SKM-1 (cell line): ENCODE measurements at regions not wholly inside any gene's neighbourhood (a gene's known extent, or its start where the extent isn't known, plus 50 kb on each side); places are given as distances from the start of the nearest gene placed in this dataset.

Source experiments
- DNase-seq: peaks from one replicate; lab custom pipeline; 2025; ENCODE audit not compliant: unreplicated experiment; lab: John Stamatoyannopoulos, UW

DNA sequence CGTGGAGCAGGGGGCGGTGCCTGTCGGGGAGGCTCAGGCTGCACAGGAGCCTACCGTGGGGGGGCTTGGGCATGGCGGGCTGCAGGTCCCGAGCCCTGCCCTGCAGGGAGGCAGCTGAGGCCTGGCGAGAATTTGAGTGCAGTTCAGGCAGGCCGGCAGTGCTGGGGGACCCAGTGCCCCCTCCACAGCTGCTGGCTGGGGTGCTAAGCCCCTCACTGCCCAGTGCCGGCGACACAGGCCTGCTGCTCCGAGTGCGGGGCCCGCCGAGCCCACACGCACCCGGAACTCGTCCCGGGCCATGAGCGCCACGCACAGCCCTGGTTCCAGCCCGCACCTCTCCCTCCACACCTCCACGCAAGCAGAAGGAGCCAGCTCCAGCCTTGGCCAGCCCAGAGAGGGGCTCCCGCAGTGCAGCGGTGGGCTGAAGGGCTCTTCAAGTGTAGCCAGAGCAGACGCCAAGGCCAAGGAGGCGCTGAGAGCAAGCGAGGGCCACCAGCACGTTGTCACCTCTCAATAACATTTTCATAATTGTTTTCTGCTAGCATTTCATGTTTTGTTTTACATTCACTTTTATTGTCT lies 1378.9 kb upstream of the CELF4 start:
- DNase-seq = no peak

DNA sequence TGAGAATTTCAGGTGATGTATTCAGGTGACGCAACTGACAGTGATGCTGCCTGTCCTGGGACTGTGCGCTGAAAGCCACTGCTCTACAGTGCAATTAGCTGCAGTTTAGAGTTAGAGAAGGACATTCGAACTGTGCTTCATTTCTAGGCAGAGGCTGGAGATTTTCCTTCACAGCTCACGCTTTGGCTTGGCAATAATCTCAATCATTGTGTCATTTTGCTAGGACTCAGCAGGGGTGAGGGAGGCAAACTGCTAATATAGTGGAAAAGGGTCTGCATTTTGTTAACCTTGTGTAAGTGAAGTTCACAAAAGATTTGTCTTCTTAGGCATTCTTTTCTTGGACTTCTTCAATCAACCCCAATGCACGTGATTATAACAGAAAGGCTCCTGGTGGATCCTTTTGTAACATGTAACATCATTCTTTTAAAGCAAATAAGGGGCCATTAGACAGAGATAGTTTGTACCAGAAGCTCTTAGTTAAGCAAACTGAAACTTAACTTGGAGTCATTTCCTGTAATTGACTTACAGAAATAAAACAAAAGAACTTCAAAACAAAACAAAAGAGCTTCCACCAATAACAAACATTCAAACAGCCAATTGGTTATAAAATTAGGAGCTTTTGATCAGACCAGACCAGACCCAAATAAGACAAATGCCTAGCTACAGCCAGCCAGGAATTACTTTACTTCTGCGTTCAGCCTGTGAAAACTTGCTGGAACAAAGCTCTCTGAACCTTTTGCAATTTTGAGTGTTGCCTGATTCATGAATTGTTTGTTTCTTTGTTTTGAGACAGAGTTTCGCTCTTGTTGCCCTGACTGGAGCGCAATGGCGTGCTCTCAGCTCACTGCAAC lies 1376.3 kb upstream of the CELF4 start:
- DNase-seq = no peak

DNA sequence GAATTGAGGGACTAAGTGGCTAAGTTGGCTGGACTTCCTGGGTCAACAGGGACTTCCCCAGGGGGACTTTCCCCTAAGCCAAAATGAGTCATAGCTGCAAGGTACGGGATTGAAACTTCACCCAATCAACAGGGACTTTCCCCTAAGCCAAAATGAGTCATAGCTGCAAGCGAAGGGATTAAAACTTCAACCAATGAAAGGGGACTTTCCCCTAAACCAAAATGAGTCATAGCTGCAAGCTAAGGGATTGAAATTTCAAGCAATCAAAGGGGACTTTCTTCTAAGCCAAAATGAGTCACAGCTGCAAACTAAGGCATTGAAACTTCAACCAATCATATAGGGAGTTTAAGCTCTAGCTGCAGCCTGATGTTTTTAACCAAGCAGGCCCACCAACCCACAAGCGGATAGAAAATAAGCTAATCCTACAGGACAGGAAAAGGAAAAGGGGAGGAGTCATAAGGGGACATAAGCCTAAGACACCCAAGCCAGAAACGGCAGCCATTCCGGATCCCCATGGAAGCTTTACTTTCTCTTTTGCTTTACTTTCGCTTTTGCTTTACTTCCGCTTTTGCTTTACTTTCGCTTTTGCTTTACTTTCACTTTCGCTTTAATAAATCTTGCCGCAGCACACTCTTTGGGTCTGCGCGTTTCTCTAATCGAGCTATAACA lies 1375.4 kb upstream of the CELF4 start:
- no peak for DNase-seq

GRCh38 chr18:38940475-38940862 lies 1374.9 kb upstream of the CELF4 start:
- no peak for DNase-seq

DNA sequence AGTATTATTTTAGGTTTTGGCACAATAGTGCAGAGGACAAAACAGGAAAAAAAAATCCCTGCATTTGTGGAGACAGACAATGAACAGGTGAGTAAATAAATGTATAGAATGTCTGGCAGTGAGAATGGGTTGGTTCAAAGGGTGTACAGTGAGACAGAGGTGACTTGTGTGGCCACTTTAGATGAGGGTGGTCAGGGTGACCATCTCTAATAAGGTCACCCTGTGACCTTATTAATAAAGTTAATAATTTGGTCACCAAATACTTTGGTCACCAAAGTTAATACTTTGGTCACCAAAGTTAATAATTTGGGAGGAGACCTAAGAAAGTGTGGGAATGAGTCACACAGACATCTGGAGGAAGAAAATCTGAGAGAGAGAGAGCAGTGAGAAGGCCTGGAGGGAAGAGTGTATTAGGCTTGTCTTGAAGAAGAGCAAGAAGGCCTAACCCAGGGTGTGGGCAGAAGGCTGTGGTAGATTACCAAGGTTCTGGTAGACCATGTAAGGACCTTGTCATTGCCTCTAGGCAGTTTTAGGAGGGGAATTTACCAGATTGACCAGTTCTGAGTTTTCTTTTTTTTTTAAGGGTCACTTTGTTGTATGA lies 1368.4 kb upstream of the CELF4 start:
- no peak for DNase-seq

- DNase-seq = no peak
These were observed 1367.7 kb upstream of the CELF4 start for GRCh38 chr18:38933322-38933721.

GRCh38 chr18:38932752-38933151 lies 1367.2 kb upstream of the CELF4 start:
- no peak for DNase-seq

DNA sequence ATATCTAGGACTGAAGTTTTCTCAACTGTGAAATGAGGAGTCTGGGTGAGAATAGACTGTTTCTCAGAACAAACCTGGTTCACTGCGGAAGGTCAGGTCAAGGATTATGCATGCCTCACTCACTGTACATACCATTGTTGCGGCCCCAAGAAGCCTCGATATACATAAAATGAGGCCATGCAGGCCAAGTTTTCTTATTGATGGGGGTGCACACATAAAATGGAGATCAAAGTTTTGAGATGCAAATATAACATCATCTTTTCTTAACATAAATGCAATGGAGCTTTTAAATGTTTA lies 1366.1 kb upstream of the CELF4 start:
- DNase-seq = no peak

- no peak for DNase-seq
These were observed 1365.5 kb upstream of the CELF4 start for GRCh38 chr18:38930881-38931753.

DNA sequence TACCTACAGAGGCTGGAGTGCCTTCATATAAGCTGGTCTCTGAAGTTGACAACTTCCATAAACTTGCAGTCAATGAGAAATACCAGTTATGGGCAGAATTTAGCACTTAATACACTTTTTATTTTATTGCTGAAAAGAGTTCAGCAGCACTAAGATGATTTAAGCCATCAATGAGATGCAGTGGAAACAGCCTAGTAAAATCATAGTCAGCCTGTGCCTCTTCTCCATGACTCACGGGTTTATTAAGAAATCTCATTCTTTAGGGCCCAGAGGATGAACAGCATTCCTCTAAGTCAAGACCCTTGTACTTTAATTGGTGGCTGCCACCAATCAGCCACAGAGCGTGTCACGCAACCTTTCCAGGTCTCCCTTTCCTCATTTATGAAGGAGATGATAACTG lies 1357.9 kb upstream of the CELF4 start:
- no peak for DNase-seq

DNA sequence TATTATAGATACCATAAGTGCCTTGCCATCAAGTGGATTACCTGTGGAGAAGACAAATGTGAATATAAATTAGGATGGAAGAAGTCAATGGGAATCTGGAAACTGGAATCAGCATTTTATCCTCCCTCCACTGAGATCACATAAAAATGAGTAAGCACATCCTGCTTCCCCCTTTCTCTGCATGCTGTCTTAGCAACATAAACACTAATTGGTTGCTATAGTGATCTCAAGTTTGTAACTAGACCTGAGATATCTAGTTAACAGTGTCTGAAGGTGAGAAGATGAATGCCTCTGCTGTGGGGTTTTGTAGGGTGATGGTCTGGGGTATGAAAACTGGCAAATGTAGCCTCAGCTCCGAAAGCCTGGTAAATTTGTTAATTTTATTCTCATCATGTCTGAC lies 1357.5 kb upstream of the CELF4 start:
- DNase-seq = no peak

DNA sequence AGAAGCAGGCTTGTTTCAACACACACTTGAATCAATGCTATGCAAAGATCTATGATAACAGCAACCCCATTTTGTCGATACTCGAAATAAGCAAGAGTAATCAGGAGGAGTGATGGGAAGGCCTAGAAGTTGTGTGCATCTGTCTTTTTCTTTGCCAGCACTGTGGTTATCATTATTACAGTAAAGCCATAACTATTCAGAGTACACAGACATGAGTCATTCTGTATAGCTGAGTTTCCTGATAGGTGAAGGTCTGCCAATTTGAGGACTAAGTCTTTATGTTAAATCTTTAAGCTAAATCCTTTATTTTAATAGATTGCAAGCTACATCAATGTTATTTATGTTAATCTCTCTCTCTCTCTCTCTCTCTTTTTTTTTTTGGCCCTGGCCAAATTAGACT lies 1344.4 kb upstream of the CELF4 start:
- DNase-seq = no peak

DNA sequence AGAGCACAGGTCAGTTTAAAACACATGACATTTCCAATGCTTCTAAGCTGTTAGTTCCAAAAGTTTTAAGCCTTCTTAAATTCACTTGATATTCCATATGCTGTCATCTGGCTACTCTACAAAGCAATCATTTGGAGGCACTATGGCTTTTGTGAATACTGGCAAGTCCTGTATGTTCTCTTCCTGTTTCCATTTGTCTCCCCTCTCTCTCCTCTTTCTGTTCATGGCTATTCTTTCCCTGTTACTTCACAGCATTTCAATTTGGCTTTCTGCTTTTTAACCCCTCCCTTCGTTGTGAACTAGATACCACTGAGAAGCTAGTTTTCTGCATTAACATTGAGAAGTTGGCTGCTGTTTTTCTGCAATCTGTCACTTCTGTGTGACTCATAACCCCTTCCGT lies 1337.2 kb upstream of the CELF4 start:
- DNase-seq = no peak

DNA sequence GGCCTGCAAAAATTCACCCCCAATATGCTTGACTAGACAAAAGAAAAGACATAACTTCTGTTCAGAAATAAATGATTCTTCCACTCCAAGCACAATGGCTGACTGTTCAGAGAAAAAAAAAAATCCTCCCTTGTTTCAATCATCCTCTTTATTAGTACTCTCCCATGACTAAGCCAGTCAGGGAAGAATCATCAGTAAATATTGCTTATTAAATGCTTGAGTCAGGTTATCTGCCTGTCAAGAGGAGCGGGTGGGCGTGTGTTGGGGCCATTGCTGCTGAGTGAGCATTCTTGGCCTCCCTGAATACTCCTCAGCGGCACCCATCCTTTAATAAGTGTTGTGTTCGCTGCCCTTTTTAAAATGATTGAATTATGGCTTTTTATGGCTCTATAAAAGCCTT lies 1334.8 kb upstream of the CELF4 start:
- DNase-seq = no peak

DNA sequence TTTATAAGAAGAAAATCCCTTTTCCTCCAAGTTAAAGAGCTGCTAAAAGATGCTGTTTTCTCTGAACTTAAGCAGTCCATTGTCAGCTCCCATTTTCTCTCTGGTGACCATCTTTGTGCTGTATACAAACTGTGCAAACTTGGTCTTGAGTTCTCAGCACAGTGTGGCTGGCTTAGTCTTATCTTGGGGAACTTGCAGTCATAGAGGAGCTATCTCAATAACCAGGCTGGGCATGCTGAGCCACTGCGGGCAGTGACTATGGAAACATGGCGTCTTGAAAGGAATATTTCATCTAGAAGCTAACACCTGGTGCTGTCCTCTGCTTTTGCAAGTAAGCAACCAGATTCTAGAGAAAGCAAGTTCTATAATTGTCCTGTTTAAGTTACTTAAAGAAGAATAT lies 1334.4 kb upstream of the CELF4 start:
- DNase-seq = no peak

DNA sequence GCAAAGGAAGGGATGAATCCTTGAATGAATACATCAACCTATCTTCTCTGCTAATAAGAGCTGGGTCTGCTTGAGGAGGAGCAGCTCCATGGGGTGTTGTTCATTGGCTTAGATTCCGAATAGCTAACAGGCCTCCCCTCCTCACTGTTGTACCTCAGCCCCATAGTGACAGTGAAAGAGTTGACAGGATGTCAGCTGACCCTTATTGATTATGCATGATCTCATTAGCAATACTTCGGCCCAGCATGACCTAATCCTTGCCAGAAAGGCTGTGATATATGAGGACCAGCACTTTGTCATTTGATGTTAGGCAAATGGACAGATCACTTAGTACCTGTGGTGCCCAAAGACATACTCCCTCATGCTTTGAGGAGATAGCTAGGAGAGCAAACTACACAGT lies 1333.7 kb upstream of the CELF4 start:
- no peak for DNase-seq

DNA sequence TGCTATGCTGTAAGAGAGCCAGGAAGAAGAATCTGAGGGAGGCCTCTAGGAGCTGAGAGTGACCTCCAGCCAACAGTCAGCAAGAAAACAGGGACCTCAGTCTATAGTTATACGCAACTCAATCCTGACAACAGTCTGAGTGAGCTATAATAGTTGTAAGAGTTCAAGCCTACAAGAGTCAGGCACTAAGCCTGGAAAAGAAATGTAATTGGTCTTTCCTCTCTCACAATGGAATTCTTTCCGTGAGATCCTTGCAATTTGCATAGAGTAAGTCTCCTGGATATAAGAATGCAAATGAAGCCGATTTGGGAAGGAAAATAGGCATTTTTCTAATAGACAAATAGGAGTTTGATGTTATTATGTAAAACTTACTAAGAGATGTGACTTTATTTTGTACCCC lies 1332.6 kb upstream of the CELF4 start:
- no peak for DNase-seq

DNA sequence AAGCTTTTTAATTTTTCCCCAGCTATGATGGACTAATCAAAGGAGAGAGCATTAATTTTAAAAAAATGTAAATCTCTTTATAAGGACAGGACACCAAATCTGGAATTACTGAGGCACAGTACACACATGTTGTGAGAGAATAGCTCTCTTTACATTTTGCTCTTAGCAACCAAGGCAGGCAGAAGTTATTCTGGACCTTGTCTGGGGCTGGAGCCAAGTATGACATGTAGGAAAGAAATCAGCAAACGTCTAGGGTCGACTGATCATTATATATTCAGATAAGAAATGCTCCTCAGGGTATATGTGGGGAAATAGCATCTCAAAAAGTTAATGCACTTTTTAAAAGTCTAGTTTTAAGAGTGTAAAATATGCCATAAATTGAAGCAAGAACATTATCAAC lies 1330.0 kb upstream of the CELF4 start:
- no peak for DNase-seq

DNA sequence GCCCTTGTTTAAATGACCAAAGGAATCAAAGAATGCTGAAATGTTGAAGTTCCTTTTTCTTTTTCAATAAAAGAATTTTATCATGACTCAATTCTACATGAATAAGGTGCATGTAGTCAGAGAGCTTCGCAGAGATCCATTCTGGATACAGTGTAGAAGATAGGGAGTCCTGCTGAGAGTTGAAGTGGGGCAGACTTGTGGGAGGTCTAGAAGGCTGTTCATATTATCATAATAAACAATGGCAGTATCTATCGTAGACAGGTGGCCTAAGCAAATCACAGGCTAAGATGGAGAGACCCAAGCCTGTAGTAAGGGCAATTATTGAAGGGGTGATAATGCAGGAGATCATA lies 1322.0 kb upstream of the CELF4 start:
- DNase-seq = no peak

DNA sequence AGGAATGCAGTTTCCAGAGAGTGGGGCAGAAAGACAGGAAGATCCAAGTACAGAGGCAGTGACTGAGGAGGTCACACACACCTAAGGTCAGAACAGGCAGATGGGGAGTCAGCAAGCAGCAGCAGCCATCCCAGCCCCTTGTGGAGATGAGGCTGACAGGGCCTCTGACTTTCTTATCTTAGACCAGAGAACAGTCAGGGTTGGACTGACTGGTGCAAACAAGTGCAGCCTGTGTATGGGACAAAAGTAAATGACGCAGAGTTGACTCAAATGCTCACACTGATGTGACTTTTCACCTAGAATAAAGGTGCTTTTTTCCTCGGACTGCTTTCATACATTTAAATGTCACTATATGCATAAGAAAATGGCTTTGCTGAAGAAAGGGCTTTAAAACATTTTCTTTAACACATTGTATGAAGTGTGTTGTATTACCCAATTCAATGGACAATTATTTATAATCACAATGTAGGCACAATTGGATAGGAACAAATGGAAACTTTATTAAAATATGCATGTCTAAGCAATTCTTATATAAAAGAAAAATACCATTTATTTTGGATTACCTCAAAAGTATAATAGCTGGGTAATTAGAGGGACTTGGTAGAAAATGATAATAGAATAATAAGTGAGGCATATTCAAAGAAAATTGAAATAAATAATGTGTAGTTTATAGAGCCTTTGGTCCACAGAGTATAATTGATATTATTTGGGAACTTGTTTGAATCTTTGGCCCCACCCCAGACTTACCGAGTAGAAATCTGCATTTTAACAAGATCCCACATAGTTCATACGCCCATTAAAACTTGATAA lies 1321.5 kb upstream of the CELF4 start:
- no peak for DNase-seq

DNA sequence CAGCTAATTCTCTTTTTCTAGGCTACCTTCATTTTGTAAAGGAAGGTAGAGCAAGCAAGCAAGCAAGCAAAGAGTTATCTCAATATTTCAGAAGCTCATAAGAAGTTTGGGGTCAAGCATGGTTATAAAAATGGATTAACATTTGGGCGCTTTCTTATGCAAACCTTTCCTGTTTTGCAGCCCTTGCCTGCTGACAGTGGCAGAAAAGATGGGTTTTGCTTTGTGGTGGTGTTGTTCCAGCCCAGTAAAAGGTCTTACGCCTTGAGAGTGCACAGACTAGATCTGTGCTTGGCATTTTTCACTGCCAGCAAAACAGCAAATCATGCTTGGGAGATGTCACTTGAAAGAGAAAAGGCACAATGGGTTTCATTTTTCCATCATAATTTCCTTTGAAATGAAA lies 1320.6 kb upstream of the CELF4 start:
- DNase-seq = no peak
